ENCODE measurements at regions not wholly inside any gene's neighbourhood (a gene's known extent, or its start where the extent isn't known, plus 50 kb on each side); places are given as distances from the start of the nearest gene placed in this dataset.

GRCh38 chr5:101894985-101895384, 401.1 kb downstream of the SLCO4C1 start:
- TF ChIP-seq, protein P1, sequence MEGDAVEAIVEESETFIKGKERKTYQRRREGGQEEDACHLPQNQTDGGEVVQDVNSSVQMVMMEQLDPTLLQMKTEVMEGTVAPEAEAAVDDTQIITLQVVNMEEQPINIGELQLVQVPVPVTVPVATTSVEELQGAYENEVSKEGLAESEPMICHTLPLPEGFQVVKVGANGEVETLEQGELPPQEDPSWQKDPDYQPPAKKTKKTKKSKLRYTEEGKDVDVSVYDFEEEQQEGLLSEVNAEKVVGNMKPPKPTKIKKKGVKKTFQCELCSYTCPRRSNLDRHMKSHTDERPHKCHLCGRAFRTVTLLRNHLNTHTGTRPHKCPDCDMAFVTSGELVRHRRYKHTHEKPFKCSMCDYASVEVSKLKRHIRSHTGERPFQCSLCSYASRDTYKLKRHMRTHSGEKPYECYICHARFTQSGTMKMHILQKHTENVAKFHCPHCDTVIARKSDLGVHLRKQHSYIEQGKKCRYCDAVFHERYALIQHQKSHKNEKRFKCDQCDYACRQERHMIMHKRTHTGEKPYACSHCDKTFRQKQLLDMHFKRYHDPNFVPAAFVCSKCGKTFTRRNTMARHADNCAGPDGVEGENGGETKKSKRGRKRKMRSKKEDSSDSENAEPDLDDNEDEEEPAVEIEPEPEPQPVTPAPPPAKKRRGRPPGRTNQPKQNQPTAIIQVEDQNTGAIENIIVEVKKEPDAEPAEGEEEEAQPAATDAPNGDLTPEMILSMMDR (IDR thresholded peaks at IDR 0.05): no peak
- no peak for TF ChIP-seq POLR2A (IDR thresholded peaks at IDR 0.05)

Measured in testis (tissue), 2 donors.